ENCODE measurements at regions not wholly inside any gene's neighbourhood (a gene's known extent, or its start where the extent isn't known, plus 50 kb on each side); places are given as distances from the start of the nearest gene placed in this dataset.
A peak's percentile ranks its signal among the peaks of the same experiment; 100 is the strongest.

GRCh38 chr1:29793653-29794348, 557.5 kb downstream of the PTPRU start:
- Histone ChIP-seq H3K4me3 (replicated peaks in 1 of 3) (no peak overlapping the region), H3K9me3 (no peaks in the 10 kb centered on the region), H3K27ac (no peak overlapping the region), H3K36me3 (no peaks in the 10 kb centered on the region), H3K27me3 (no peaks in the 10 kb centered on the region), H3K4me1 (no peaks in the 10 kb centered on the region)
- TF ChIP-seq CTCF (IDR thresholded peaks at IDR 0.05), result no peak
- TF ChIP-seq POLR2A (IDR thresholded peaks at IDR 0.05), result no peak
- intact Hi-C loops (cut with DNase I), result loop anchor here (10.0 kb wide), 1 partner anchor 291 kb away; no protein-coding TSS in a partner anchor
- DNase-seq, result no peak
- 74 to 84% methylated on average over 8 of the region's 8 CpGs for WGBS, 2 donors

GRCh38 chr1:29793101-29793546, 556.8 kb downstream of the PTPRU start:
- intact Hi-C loops (cut with DNase I), result loop anchor here (10.0 kb wide), 1 partner anchor 292 kb away; no protein-coding TSS in a partner anchor
- no peaks in the 10 kb centered on the region for H3K27me3 ChIP-seq
- H3K36me3 ChIP-seq, result no peaks in the 10 kb centered on the region
- peak; percentile 54 to 77 (median 61) for TF ChIP-seq CTCF (IDR thresholded peaks at IDR 0.05)
- no peak for TF ChIP-seq POLR2A (IDR thresholded peaks at IDR 0.05)
- H3K9me3 ChIP-seq, result no peaks in the 10 kb centered on the region
- H3K4me1 ChIP-seq, result no peaks in the 10 kb centered on the region
- no peak overlapping the region for H3K27ac ChIP-seq
- WGBS, 2 donors, result 8 to 9% methylated on average over 8 of the region's 8 CpGs
- H3K4me3 ChIP-seq (replicated peaks in 1 of 3), result no peak overlapping the region
- DNase-seq, result peak; percentile 78 to 84

GRCh38 chr1:29789910-29790247, 553.6 kb downstream of the PTPRU start:
- no peak overlapping the region for H3K27ac ChIP-seq
- no peaks in the 10 kb centered on the region for H3K36me3 ChIP-seq
- no peak for DNase-seq
- no peaks in the 10 kb centered on the region for H3K4me1 ChIP-seq
- no peaks in the 10 kb centered on the region for H3K27me3 ChIP-seq
- no peaks in the 10 kb centered on the region for H3K9me3 ChIP-seq
- no peak overlapping the region for H3K4me3 ChIP-seq (replicated peaks in 1 of 3)
- TF ChIP-seq POLR2A (IDR thresholded peaks at IDR 0.05) (no peak), CTCF (IDR thresholded peaks at IDR 0.05) (no peak)
- WGBS, 2 donors, result 59 to 79% methylated on average over 6 of the region's 6 CpGs
- intact Hi-C loops (cut with DNase I), result loop anchor here (10.0 kb wide), 1 partner anchor 295 kb away; no protein-coding TSS in a partner anchor

- WGBS, 2 donors, result 58 to 60% methylated on average over 10 of the region's 10 CpGs
- Histone ChIP-seq H3K9me3 (no peaks in the 10 kb centered on the region), H3K4me3 (replicated peaks in 1 of 3) (no peak overlapping the region), H3K4me1 (no peaks in the 10 kb centered on the region), H3K27me3 (no peaks in the 10 kb centered on the region), H3K36me3 (no peaks in the 10 kb centered on the region), H3K27ac (no peak overlapping the region)
- no peak for DNase-seq
- intact Hi-C loops (cut with DNase I), result no loop called here
- TF ChIP-seq POLR2A (IDR thresholded peaks at IDR 0.05) (no peak), CTCF (IDR thresholded peaks at IDR 0.05) (no peak)
Measured at GRCh38 chr1:29789221-29789909, 553.0 kb downstream of the PTPRU start.

Data from thyroid gland (tissue), 4 donors.